GM12801 (cell line): ENCODE measurements at regions not wholly inside any gene's neighbourhood (a gene's known extent, or its start where the extent isn't known, plus 50 kb on each side); places are given as distances from the start of the nearest gene placed in this dataset.

ENCODE experiments used
- CTCF ChIP-seq: IDR thresholded peaks from one replicate; pipeline ENCODE4 v1.5.1; 2011; ENCODE audit warnings: control low read depth; ENCODE audit not compliant: insufficient read length; ENCODE audit errors: extremely low read depth

- TF ChIP-seq CTCF: no peak
Measured at GRCh38 chr6:97989451-97989850, 706.4 kb upstream of the MMS22L start.

- no peak for TF ChIP-seq CTCF
Measured at GRCh38 chr6:97995158-97995557, 712.1 kb upstream of the MMS22L start.

- TF ChIP-seq CTCF: no peak
Measured at GRCh38 chr6:98002678-98003077, 719.7 kb upstream of the MMS22L start.

GRCh38 chr6:98014442-98015201 is 731.6 kb upstream of the MMS22L start:
- no peak for TF ChIP-seq CTCF

- no peak for TF ChIP-seq CTCF
Measured at GRCh38 chr6:98016565-98016964, 733.5 kb upstream of the MMS22L start.

- TF ChIP-seq CTCF: no peak
Measured at GRCh38 chr6:98020222-98020621, 737.2 kb upstream of the MMS22L start.

- TF ChIP-seq CTCF: no peak
Measured at GRCh38 chr6:98024359-98024758, 741.3 kb upstream of the MMS22L start.
